SIG-M5 treated with dmso at 0.1 percent for 504 hours (cell line): ENCODE measurements at regions not wholly inside any gene's neighbourhood (a gene's known extent, or its start where the extent isn't known, plus 50 kb on each side); places are given as distances from the start of the nearest gene placed in this dataset.
"Not testable (repeated sequence)": the region's sequence is repeated elsewhere in the genome, so short reads cannot be mapped to it uniquely, and the experiment has no call there.

Experiments used
- DNase-seq: peaks from one replicate; lab custom pipeline; 2025; ENCODE audit not compliant: unreplicated experiment; lab: John Stamatoyannopoulos, UW

- no peak for DNase-seq
Measured at GRCh38 chr11:69947793-69948255, 128.6 kb upstream of the FGF3 start.

DNA sequence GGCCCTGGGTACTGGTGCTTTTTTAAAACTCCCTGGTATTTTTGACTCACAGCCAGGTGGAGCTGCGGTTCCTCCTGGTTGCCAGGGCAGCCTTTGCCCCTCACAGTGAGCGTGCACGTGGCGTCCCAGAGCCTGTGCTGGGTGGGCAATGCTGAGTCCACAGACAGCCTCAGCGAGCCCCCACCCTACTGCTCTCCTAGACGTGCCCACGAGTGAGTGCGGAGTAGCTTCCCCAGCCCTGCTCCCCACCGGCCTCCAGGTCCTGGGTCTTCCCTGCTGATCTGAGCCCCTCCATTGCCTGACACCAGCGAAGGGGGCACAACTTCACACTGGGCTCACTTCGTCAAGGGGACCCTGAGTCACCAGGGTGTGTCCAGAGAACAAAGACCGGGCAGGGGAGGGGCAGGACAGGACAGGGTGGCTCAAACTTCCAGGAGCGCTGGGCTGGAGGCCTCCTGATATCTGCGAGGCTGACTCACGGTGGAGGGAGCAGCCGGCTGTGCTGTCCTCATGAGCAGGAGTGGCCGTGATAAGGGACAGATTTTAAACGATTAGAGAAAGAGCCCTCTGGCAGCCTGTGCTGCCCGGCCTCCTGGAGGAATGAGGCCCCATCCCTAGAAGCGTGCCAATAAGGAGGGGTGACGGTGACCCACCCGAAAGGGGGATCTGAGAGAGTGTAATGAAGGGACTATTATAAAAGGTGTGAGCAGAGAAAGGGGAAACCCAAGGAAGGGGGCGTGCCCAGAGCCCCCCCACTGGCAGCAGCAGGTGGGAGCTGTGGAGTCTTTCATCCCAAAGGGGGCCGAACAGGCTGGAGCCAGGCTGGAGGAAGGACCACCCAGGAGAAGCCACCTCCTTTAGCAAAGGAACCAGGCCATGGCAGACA is 129.3 kb upstream of the FGF3 start:
- DNase-seq, result no peak

GRCh38 chr11:69949327-69949726 is 128.8 kb upstream of the ANO1 start:
- DNase-seq, result no peak

DNA sequence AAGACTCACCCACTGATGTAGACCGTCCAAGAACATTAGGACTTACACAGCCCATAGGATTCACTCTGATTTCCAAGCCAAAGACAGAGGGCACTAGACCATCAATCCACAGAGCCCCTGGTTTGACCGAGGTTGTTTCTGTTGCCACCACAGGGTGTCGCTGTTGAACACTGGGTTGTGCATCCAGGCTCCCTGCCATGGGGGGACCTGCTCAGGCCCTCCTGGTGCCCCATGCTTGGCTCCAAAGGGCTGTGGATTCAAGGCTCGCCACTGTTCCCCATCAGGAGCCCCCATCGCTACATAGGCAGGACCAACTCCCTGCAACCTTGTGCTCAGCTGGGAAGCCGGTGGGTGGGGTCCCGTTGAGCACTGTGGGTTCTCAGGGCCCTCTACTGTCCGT is 128.0 kb upstream of the ANO1 start:
- DNase-seq, result no peak

- DNase-seq, result no peak
Measured at GRCh38 chr11:69950621-69951020, 127.5 kb upstream of the ANO1 start.

- DNase-seq, result no peak
Measured at GRCh38 chr11:69951821-69952220, 126.3 kb upstream of the ANO1 start.

- DNase-seq, result not testable (repeated sequence)
Measured at GRCh38 chr11:69952229-69952975, 125.7 kb upstream of the ANO1 start.

GRCh38 chr11:69953356-69953755 is 124.8 kb upstream of the ANO1 start:
- DNase-seq, result no peak

DNA sequence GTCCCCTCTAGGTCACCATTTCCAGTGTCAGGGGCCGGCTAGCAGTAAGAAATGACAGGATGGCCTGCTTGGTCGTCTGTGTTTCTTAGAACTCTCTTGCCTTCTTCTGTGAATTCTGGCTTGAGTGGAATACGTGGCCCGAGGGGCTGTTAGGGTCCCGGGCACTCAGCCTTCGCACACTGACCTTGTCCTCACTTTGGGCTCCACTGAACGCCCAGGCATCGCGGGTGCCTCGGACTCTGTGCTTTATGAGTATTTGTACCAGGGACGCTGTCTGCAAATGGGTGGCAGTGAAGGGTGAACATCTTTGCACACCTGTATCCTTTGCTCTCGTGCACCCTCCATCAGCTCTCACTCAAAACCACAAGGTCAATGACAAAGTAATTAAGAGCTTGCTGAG is 123.4 kb upstream of the ANO1 start:
- no peak for DNase-seq

DNA sequence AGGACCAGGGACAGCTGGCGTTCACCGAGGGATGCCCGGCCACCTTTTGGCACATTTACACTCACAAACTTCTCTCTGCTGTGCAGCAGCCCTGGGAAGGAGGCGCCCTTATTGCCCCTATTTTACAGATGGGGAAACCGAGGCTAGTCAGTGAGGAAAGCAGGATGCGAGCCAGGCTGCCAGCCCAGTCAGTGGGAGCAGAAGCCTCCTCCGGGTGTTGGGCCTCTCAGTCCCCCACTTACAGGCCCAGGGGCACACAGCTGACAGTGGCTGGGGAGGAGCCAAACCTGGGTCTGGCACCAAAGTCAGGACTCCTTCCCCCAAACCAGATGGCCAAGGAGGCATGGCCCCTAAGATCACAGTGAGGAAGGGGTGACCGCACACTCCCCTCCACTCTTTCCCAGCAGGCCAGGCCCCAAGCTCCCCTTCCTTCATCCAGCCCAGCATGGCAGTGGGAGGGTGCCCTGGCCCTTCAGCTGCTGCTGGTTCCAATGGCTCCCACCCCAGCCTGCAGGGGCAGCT is 121.4 kb upstream of the ANO1 start:
- DNase-seq, result no peak

- DNase-seq, result no peak
Measured at GRCh38 chr11:69957849-69958248, 120.3 kb upstream of the ANO1 start.

GRCh38 chr11:69958308-69958707 is 119.8 kb upstream of the ANO1 start:
- DNase-seq, result no peak

DNA sequence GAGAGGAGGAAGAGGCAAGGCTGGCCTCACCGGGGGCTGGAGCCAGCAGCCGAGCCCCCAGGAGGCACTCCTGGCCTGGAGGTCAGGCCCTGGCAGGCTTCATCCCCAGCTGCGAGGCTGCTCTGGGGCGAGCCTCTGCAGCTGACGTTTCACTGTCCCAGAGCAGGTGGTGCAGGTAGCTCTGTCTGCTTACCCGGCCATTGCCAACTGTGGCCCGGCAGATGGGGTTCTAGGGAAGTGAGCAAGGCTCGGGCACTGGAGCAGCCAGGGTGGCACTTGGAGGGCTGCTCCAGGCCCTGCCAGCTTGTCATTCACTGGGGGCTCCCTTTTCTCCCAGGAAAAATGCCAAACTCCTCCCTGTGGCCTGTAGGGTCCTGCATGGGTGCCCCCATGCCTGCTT is 118.7 kb upstream of the ANO1 start:
- DNase-seq, result no peak

DNA sequence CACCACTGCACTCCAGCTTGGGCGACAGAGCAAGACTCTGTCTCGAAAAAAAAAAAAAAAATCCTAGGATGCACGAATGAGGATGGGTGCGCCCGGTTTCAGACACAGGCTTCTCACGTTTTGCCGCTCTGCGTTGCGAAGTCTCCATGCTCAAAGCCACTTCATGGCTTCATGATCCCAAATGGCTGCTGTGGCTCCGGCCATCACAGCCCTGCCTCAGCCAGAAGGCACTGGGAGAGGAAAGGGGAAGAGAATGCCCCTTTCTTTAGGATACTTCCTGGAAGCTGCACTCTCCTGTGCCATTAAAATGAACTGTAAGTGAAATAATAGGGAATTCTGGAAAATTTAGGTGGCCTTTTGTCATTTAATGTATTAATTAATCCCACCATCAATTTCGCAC is 116.4 kb upstream of the ANO1 start:
- DNase-seq, result no peak

- no peak for DNase-seq
Measured at GRCh38 chr11:69962152-69962551, 116.0 kb upstream of the ANO1 start.

GRCh38 chr11:69963533-69964246 is 114.4 kb upstream of the ANO1 start:
- no peak for DNase-seq

DNA sequence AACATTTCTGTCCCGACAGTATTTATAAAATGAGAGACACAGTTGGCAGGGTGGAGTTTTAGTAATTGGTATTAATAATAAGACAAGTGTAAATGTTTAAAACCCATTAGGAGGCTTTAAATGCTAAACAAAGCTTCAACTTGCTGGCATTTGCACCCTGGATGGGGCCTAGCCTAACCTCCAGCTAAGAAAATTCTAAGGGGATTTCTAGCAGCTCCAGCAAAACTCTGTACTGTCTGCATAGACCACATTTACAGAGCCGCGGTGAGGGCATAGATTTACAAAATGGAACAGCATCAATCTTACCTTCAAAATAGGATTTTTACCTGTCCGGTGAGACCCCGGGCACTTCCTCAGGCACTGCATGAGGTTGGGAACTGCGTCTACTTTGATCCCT is 113.9 kb upstream of the ANO1 start:
- no peak for DNase-seq

GRCh38 chr11:69965821-69966582 is 112.1 kb upstream of the ANO1 start:
- DNase-seq, result no peak

GRCh38 chr11:69966583-69966835 is 111.6 kb upstream of the ANO1 start:
- DNase-seq, result no peak

DNA sequence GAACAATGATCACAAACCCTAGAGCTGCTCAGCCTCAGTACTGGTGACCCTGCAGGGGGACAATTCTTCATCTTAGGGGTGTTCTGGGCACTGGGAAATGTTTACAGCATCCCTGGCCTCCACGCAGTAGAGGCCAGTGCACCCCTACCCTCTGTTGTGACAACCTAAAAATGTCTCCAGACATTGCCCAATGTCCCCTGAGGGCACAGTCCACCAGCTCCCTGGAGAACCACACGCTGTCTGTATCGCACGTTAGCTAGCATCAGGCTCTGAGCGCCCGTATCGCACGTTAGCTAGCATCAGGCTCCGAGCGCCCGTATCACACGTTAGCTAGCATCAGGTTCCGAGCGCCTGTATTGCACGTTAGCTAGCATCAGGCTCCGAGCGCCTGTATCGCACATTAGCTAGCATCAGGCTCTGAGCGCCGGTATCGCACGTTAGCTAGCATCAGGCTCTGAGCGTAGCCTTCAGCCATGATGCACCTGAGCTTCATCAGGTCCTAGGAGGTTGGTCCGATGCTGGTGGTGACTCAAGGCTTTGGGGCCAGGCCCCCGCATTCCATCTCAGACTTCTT is 111.1 kb upstream of the ANO1 start:
- DNase-seq, result no peak

- DNase-seq, result no peak
Measured at GRCh38 chr11:69967484-69967883, 110.6 kb upstream of the ANO1 start.
